Muscle layer of colon (tissue), 2 donors: ENCODE measurements at regions not wholly inside any gene's neighbourhood (a gene's known extent, or its start where the extent isn't known, plus 50 kb on each side); places are given as distances from the start of the nearest gene placed in this dataset.
"Not testable (repeated sequence)": the region's sequence is repeated elsewhere in the genome, so short reads cannot be mapped to it uniquely, and the experiment has no call there.

Experiments used
- H3K27ac ChIP-seq: one replicate; pipeline ENCODE4 v1.7.0; 2013; ENCODE audit warnings: low read depth, mild to moderate bottlenecking, low read length, moderate library complexity
- H3K27me3 ChIP-seq, 2 donors: one replicate each; pipeline ENCODE4 v1.7.0; 2013; ENCODE audit warnings: low read length in 2 of 2, mild to moderate bottlenecking in 2 of 2; ENCODE audit not compliant: insufficient read depth in 2 of 2, control insufficient read depth in 1 of 2
- H3K36me3 ChIP-seq: one replicate; pipeline ENCODE4 v1.7.0; 2013; ENCODE audit warnings: mild to moderate bottlenecking, low read length; ENCODE audit not compliant: insufficient read depth
- H3K4me1 ChIP-seq: one replicate; pipeline ENCODE4 v1.7.0; 2013; ENCODE audit warnings: mild to moderate bottlenecking, low read length; ENCODE audit not compliant: insufficient read depth
- H3K4me3 ChIP-seq, 2 donors: one replicate each; pipeline ENCODE4 v1.7.0; 2013; ENCODE audit warnings: low read length in 2 of 2, low read depth in 1 of 2, mild to moderate bottlenecking in 1 of 2, moderate library complexity in 1 of 2
- H3K9ac ChIP-seq: one replicate; pipeline ENCODE4 v1.7.0; 2013; ENCODE audit warnings: low read length
- H3K9me3 ChIP-seq: one replicate; pipeline ENCODE4 v1.7.0; 2013; ENCODE audit warnings: mild to moderate bottlenecking, low read length
- donor health status: abdominal sarcoma.
- donor health status: Adenocarcinoma of cecum.

DNA sequence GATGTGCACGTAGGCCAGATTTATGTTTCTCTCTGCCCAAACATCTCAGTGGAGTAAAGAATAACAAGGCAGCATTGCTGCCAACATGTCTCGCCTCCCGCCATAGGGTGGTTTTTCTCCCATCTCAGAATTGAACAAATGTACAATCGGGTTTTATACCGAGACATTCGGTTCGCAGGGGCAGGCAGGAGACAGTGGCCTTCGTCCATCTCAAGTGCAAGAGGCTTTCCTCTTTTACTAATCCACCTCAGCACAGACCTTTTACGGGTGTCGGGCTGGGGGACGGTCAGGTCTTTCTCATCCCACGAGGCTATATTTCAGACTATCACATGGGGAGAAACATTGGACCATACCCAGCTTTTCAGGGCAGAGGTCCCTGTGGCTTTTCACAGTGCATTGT, 118.9 kb upstream of the LARP1 start:
- not testable (repeated sequence) for H3K36me3 ChIP-seq, H3K9ac ChIP-seq, H3K9me3 ChIP-seq, H3K4me3 ChIP-seq, H3K27ac ChIP-seq, H3K4me1 ChIP-seq, H3K27me3 ChIP-seq

DNA sequence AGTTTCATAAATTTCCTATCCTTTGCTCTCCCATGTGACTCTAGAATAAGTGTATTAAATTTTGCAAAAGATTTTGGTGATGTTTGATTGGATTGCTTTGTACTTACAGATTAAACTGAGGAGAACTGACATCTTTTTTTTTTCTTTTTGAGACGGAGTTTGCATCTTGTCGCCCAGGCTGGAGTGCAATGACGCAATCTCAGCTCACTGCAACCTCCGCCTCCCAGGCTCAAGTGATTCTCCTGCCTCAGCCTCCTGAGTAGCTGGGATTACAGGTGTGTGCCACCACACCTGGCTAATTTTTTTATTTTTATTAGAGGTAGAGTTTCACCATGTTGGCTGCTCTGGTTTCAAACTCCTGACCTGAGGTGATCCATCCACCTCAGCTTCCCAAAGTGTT, 121.4 kb upstream of the LARP1 start:
- H3K27ac ChIP-seq, H3K4me1 ChIP-seq, H3K27me3 ChIP-seq, H3K4me3 ChIP-seq, H3K9ac ChIP-seq, H3K36me3 ChIP-seq, H3K9me3 ChIP-seq: not testable (repeated sequence)

- Histone ChIP-seq H3K9ac (no peak overlapping the region), H3K9me3 (no peaks in the 10 kb centered on the region), H3K4me3 (no peak overlapping the region)
These were observed 124.0 kb upstream of the LARP1 start for GRCh38 chr5:154631141-154631540.

GRCh38 chr5:154630410-154630809, 124.8 kb upstream of the LARP1 start:
- H3K4me1 ChIP-seq = peaks cover 13% of the 10 kb centered on the region
- no peaks in the 10 kb centered on the region for H3K36me3 ChIP-seq
- H3K4me3 ChIP-seq = no peak overlapping the region
- H3K9me3 ChIP-seq = no peaks in the 10 kb centered on the region
- no peaks in the 10 kb centered on the region for H3K27me3 ChIP-seq
- H3K9ac ChIP-seq = no peak overlapping the region
- H3K27ac ChIP-seq = no peak overlapping the region

More at GRCh38 chr5:154631141-154631540, 124.0 kb upstream of the LARP1 start:
- peaks cover 13% of the 10 kb centered on the region for H3K4me1 ChIP-seq
- H3K27ac ChIP-seq = no peak overlapping the region
- no peaks in the 10 kb centered on the region for H3K36me3 ChIP-seq
- H3K27me3 ChIP-seq = no peaks in the 10 kb centered on the region

DNA sequence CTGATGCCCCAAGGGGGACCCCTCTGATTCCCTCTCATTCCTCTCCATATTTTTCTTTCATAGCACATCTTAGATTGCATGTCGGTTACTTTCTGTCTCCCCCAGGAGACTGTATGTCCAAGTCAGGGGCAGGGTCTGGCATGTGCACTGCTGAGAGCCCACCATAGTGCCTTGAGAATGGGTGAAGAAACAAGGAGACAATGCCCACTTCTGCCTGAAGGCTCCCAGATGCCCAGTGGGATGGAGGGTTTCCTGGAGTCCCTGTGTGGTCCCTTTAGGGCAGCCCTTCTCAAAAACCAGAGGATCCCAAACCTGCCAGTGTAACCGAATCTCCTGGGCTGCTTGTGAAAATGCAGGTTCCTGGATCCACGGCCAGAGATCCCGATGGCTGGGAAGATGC, 126.5 kb upstream of the LARP1 start:
- H3K9me3 ChIP-seq = no peaks in the 10 kb centered on the region
- H3K27me3 ChIP-seq = no peaks in the 10 kb centered on the region
- no peak overlapping the region for H3K9ac ChIP-seq
- no peak overlapping the region for H3K27ac ChIP-seq
- no peak overlapping the region for H3K4me3 ChIP-seq
- peaks cover 13% of the 10 kb centered on the region for H3K4me1 ChIP-seq
- H3K36me3 ChIP-seq = no peaks in the 10 kb centered on the region

DNA sequence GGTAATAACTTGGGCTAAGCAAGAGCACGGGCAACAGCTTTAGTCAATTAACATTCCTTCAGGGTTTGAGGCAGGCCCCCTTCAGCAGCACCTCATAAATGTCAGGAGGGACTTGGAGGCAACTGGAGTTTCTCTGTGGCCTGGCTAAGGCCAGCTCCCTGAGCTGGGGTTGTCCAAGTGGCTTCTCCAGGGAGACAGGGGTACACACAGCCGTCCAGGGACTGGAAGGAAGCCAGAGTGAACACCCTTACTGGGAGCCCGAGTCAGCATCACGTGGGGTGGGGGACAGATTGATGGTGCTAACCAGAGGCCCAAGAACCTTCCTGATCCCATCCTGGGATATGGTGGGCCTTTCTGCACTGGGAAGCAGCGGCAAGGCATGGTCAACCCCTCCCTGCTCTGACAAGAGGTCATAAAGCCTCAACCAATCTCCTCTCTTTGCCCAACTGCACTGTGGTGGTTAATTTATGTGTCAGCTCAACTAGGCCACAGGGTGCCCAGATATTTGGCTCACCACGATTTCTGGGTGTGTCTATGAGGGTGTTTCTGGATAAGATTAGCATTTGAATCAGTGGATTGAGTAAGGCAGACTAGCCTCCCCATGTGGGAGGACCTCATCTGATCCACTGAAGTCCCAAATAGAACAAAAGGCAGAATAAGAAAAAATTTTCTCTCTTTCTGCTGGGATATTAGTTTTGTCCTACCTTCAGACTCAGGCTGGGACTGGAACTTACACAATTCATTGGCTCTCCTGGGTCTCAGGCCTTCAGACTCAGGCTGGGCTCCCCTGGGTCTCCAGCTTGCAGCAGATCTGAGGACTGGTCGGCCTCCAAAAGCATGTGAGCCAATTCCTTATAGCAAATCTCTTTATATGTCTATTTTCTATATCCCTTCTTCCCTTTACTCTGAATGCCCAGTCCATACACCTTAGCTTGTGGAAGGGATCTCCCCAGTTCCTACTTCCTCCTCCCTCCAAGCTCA, 127.2 kb upstream of the LARP1 start:
- Histone ChIP-seq H3K9me3 (no peaks in the 10 kb centered on the region), H3K27ac (no peak overlapping the region), H3K36me3 (no peaks in the 10 kb centered on the region), H3K27me3 (no peaks in the 10 kb centered on the region), H3K4me1 (peaks cover 13% of the 10 kb centered on the region), H3K9ac (no peak overlapping the region), H3K4me3 (no peak overlapping the region)

GRCh38 chr5:154626876-154627557, 128.2 kb upstream of the LARP1 start:
- H3K36me3 ChIP-seq = no peaks in the 10 kb centered on the region
- H3K9ac ChIP-seq = no peak overlapping the region
- H3K4me1 ChIP-seq = peaks cover 13% of the 10 kb centered on the region
- H3K9me3 ChIP-seq = no peaks in the 10 kb centered on the region
- no peak overlapping the region for H3K4me3 ChIP-seq
- no peak overlapping the region for H3K27ac ChIP-seq
- H3K27me3 ChIP-seq = no peaks in the 10 kb centered on the region

DNA sequence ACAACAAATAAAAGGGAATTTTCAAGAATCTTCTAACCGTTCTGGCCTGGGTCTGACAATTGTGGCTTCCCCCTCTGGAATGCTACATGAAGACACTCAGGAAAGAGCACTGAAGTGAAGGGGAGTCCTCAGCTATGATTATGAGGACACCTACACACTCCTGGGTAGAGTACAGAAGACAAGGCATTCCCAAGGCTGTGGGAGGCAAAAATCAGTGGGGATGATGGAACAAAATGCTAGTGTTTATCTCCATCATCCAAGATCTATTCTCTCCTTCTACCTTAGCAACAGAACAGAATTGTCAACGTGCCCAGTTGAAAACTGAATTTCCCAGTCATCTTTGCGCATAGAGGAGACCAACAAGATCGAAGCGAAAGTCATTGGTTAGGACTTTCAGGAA, 130.1 kb upstream of the LARP1 start:
- no peaks in the 10 kb centered on the region for H3K27me3 ChIP-seq
- H3K9me3 ChIP-seq = no peaks in the 10 kb centered on the region
- no peak overlapping the region for H3K4me3 ChIP-seq
- no peak overlapping the region for H3K27ac ChIP-seq
- peaks cover 13% of the 10 kb centered on the region for H3K4me1 ChIP-seq
- no peak overlapping the region for H3K9ac ChIP-seq
- H3K36me3 ChIP-seq = no peaks in the 10 kb centered on the region

DNA sequence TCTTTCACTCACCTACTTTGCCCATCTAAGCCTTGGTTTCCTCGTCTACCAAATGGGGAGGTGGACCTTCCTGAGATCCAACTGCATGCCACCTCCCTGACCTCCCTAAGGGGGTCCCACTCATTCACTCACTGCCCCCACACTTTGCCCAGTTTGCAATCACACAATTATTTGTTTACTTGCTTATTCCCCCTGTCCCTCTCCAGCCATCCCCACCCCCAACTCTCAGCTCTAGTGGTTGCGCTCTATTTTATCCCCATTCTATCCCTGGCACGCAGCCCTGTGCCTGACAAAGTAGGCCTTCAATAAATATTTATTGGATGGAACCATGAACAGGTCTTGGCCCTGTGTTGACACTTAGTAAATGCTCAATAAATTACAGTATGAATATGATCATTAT, 130.8 kb upstream of the LARP1 start:
- H3K4me3 ChIP-seq = no peak overlapping the region
- no peak overlapping the region for H3K9ac ChIP-seq
- H3K27ac ChIP-seq = no peak overlapping the region
- no peaks in the 10 kb centered on the region for H3K27me3 ChIP-seq
- H3K9me3 ChIP-seq = no peaks in the 10 kb centered on the region
- peaks cover 13% of the 10 kb centered on the region for H3K4me1 ChIP-seq
- no peaks in the 10 kb centered on the region for H3K36me3 ChIP-seq

- Histone ChIP-seq H3K4me1 (no peaks in the 10 kb centered on the region), H3K9me3 (no peaks in the 10 kb centered on the region), H3K27ac (no peak overlapping the region), H3K4me3 (no peak overlapping the region), H3K27me3 (no peaks in the 10 kb centered on the region), H3K9ac (no peak overlapping the region), H3K36me3 (no peaks in the 10 kb centered on the region)
These were observed 134.8 kb upstream of the LARP1 start for GRCh38 chr5:154620411-154620810.

- Histone ChIP-seq H3K27me3 (no peaks in the 10 kb centered on the region), H3K4me1 (no peaks in the 10 kb centered on the region), H3K27ac (no peak overlapping the region), H3K9ac (no peak overlapping the region), H3K36me3 (no peaks in the 10 kb centered on the region), H3K9me3 (no peaks in the 10 kb centered on the region), H3K4me3 (no peak overlapping the region)
These were observed 136.5 kb upstream of the LARP1 start for GRCh38 chr5:154618696-154619095.
